Femur (tissue), 1 donor: ENCODE measurements at regions not wholly inside any gene's neighbourhood (a gene's known extent, or its start where the extent isn't known, plus 50 kb on each side); places are given as distances from the start of the nearest gene placed in this dataset.

ENCODE experiments used
- DNase-seq: peaks from one replicate; pipeline ENCODE4 v3.0.0-alpha.2; 2017

- no peak for DNase-seq
Measured at GRCh38 chr18:61612517-61612916, 279.3 kb downstream of the CDH20 start.

DNA sequence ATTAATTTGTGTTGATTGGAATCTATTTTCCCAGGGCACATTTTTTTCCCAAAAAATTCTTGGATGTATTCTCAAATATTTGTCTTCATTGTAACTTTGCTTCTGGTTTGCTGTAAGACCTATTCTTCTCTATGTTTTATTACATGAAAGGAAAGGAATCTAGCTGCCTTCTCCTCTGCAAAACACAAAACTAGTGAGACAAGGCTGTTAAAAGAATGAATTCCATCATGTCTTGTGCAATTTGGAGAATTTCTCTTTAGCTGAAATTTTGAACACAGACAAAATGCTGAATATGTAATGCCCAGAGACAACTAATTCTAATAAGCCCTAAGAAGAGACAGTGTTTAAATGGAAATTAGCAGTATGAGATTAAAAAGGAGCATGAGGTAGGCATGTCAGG lies 275.9 kb downstream of the CDH20 start:
- no peak for DNase-seq

DNA sequence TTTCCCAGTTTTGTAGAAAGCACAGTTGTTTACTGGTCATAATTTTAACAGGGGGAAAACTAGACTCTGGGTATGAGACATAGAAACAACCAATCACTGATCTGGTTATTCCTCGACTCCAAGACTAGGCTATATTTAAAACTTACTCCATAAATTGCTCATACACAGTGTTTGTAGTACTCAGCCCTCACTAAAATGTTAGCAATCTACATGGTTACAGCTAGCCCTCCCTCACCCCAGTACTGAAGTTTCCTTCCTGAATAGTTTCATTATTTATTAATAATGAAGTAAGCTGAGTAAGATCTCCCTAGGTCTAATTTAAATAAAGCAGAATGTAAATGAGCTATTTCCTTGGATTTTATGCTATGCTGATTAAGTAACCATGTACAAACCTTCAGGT lies 275.1 kb downstream of the CDH20 start:
- DNase-seq, result no peak

GRCh38 chr18:61607867-61608266 lies 274.6 kb downstream of the CDH20 start:
- DNase-seq, result no peak

DNA sequence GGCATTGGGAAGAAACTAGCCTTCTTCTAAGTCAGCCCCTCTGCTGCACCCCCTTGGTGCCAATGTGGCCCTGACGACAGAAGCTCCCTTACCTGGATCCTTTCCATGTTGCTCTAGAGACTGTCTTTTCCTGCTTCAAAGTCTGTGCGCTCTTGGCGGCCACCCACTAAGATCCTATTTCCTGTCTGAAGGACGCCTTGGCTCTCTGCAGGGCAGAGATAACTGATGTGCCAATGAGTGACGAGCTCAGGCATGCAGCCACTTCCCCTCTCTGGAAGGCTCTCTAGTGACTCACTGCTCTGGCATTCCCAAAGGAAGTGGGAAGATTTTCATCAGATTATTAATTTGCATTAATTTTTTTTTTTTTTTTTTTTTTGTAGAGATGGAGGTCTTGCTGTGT lies 273.5 kb downstream of the CDH20 start:
- peak; percentile 55 for DNase-seq

DNA sequence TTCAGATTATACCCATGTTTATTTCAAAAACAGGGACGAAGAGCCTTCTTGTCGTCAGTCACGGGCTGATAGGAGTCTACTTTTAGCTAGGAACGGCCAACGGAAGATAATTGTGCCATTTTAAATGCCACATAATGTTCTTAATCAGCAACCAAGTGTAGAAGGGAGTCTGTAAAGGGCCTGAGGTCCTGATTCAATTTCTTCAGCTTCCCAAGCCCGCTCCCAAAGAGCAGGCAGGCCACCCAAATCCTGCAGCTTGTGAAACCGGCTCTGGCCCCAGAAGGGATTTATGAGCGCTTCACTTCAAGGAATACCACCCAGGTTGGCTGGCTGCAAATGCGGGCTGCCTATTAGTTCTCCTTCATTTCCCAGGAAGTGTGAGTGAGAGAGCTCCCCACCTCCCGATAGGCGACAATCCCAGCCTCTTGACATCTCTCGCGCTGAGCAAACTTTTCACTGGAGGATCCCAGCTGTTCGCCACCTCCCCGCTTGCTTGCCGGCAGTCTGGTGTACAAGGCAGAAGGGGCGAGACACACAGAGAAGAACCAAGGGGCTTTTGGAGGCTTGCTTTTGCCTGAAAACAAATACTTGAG lies 272.9 kb downstream of the CDH20 start:
- peak; percentile 44 for DNase-seq

GRCh38 chr18:61605376-61606067 lies 272.3 kb downstream of the CDH20 start:
- DNase-seq, result no peak
